Endothelial cell (in vitro differentiated cells): ENCODE measurements at regions not wholly inside any gene's neighbourhood (a gene's known extent, or its start where the extent isn't known, plus 50 kb on each side); places are given as distances from the start of the nearest gene placed in this dataset.

Experiments used
- DNase-seq: peaks from one replicate; pipeline ENCODE4 v3.0.0; 2021; ENCODE audit warnings: low spot score
- H3K27ac Mint-ChIP-seq: one replicate; pipeline ENCODE4 v1.8.0; 2021; ENCODE audit warnings: mixed read lengths, inconsistent platforms; ENCODE audit not compliant: unreplicated experiment
- H3K27me3 Mint-ChIP-seq: one replicate; pipeline ENCODE4 v1.8.0; 2021; ENCODE audit warnings: mild to moderate bottlenecking, moderate library complexity, mixed read lengths, inconsistent platforms; ENCODE audit not compliant: unreplicated experiment
- H3K36me3 Mint-ChIP-seq: one replicate; pipeline ENCODE4 v1.8.0; 2021; ENCODE audit warnings: mild to moderate bottlenecking, low read depth, mixed read lengths, inconsistent platforms; ENCODE audit not compliant: unreplicated experiment
- H3K4me1 Mint-ChIP-seq: one replicate; pipeline ENCODE4 v1.8.0; 2021; ENCODE audit warnings: mild to moderate bottlenecking, mixed read lengths, inconsistent platforms; ENCODE audit not compliant: unreplicated experiment
- H3K4me3 Mint-ChIP-seq: one replicate; pipeline ENCODE4 v1.8.0; 2021; ENCODE audit warnings: mild to moderate bottlenecking, mixed read lengths, inconsistent platforms; ENCODE audit not compliant: unreplicated experiment
- H3K9me3 Mint-ChIP-seq: one replicate; pipeline ENCODE4 v1.8.0; 2021; ENCODE audit warnings: mixed read lengths, inconsistent platforms; ENCODE audit not compliant: unreplicated experiment
- CTCF ChIP-seq: fragments of 200-600 bp; sonication (generic); IDR thresholded peaks from one replicate; pipeline ENCODE4 v1.5.0; 2021; ENCODE audit warnings: antibody characterized with exemption; ENCODE audit not compliant: unreplicated experiment

- Mint-ChIP-seq H3K4me3 (no peak overlapping the region), H3K27ac (no peak overlapping the region), H3K9me3 (no peaks in the 10 kb centered on the region), H3K4me1 (no peaks in the 10 kb centered on the region), H3K36me3 (no peaks in the 10 kb centered on the region), H3K27me3 (no peaks in the 10 kb centered on the region)
- DNase-seq: no peak
- TF ChIP-seq CTCF: no peak
Measured at GRCh38 chr3:27796365-27796875, 74.3 kb upstream of the EOMES start.

DNA sequence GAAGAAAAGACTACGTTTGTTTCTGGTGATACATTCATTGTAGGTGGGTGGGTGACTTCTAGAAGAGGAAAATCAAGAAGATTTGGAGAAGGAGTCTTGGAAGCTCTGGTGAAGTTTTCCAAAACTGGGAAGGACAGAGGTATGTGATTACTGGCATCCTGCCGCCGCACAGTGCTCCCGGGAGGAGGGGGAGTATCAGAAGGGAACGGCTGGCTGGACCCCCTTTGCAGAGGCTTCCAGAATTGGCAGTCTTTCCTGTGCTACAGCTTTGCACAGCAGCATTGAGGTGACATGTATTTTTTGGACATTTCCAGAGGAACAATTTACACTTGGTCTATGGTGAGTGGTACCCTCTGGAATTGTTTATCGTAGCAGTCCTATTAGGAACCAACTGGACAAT is 75.7 kb upstream of the EOMES start:
- Mint-ChIP-seq H3K4me1 (no peaks in the 10 kb centered on the region), H3K9me3 (no peaks in the 10 kb centered on the region), H3K27ac (no peak overlapping the region), H3K36me3 (no peaks in the 10 kb centered on the region), H3K4me3 (no peak overlapping the region), H3K27me3 (no peaks in the 10 kb centered on the region)
- no peak for TF ChIP-seq CTCF
- no peak for DNase-seq

DNA sequence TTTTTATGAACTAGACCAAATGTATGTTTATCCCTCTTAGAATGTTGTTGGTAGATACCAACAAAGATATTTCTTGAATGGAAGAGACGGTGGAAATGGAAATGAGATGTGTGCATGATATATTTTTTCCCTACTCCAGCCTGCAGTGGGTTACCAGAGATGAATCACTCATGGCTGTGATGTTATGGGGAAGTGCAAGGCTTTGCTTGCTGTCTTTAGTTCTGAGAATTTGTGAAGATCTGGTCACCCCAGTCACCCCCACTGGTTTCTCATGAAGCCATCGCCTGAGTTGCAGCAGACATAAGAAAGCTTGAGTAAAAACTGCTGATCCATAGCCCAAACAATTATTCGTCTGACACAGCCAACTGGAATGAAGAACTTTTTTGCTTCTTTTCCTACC is 78.1 kb upstream of the EOMES start:
- Mint-ChIP-seq H3K27me3 (peaks cover 2% of the 10 kb centered on the region), H3K4me3 (no peak overlapping the region), H3K36me3 (no peaks in the 10 kb centered on the region), H3K27ac (no peak overlapping the region), H3K4me1 (no peaks in the 10 kb centered on the region), H3K9me3 (no peaks in the 10 kb centered on the region)
- TF ChIP-seq CTCF: no peak
- DNase-seq: no peak

DNA sequence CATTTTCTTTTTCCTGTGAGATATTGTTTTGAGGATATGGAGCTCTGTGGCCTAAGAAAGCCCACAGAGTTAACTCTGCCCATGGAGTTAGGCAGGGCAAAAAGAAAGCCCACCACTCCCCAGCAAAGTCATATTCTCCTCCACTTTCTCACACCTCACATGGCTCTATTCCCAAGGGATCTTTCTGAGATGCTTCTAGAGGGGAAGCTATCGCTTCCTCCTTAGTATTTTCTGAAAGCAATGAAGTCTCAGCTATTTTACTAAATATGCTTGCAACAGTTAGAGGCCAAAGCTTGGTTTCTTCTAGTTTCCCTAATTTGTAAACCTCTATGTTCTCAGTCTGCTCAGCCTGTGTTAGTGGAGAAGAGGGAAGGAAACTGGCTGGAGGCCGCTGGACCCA is 80.3 kb upstream of the EOMES start:
- Mint-ChIP-seq H3K4me3 (no peak overlapping the region), H3K4me1 (no peaks in the 10 kb centered on the region), H3K27me3 (peaks cover 2% of the 10 kb centered on the region), H3K27ac (no peak overlapping the region), H3K36me3 (no peaks in the 10 kb centered on the region), H3K9me3 (no peaks in the 10 kb centered on the region)
- TF ChIP-seq CTCF: no peak
- no peak for DNase-seq

- H3K9me3 Mint-ChIP-seq: no peaks in the 10 kb centered on the region
Measured at GRCh38 chr3:27802849-27803248, 80.7 kb upstream of the EOMES start.

More at GRCh38 chr3:27802849-27803248, 80.7 kb upstream of the EOMES start:
- TF ChIP-seq CTCF: no peak
- H3K4me3 Mint-ChIP-seq: no peak overlapping the region
- no peaks in the 10 kb centered on the region for H3K36me3 Mint-ChIP-seq
- DNase-seq: no peak
- H3K4me1 Mint-ChIP-seq: no peaks in the 10 kb centered on the region
- H3K27ac Mint-ChIP-seq: no peak overlapping the region
- H3K27me3 Mint-ChIP-seq: peaks cover 2% of the 10 kb centered on the region
